Kidney epithelial cell (primary cell): ENCODE measurements at regions not wholly inside any gene's neighbourhood (a gene's known extent, or its start where the extent isn't known, plus 50 kb on each side); places are given as distances from the start of the nearest gene placed in this dataset.
"Not testable (repeated sequence)": the region's sequence is repeated elsewhere in the genome, so short reads cannot be mapped to it uniquely, and the experiment has no call there.

Source experiments
- DNase-seq: peaks from one replicate; pipeline ENCODE4 v3.0.0-alpha.2; 2010; ENCODE audit warnings: low read depth
- H3K27me3 ChIP-seq: 2 replicates; pipeline ENCODE4 v1.6.0; 2011; ENCODE audit warnings: low read length; ENCODE audit not compliant: control insufficient read depth, insufficient read depth
- H3K36me3 ChIP-seq: 2 replicates; pipeline ENCODE4 v1.5.1; 2011; ENCODE audit warnings: low read length; ENCODE audit not compliant: control insufficient read depth, insufficient read depth
- H3K4me3 ChIP-seq: 2 replicates; pipeline ENCODE4 v1.5.1; 2011; ENCODE audit warnings: low read depth, mild to moderate bottlenecking, control low read depth, low read length
- TF ChIP-seq, protein P1 (sequence below): IDR thresholded peaks from 2 replicates; pipeline ENCODE4 v1.5.1; 2011; ENCODE audit warnings: mild to moderate bottlenecking, moderate library complexity, low read length, control low read depth, inconsistent platforms; ENCODE audit not compliant: insufficient read depth, poor library complexity, severe bottlenecking

DNA sequence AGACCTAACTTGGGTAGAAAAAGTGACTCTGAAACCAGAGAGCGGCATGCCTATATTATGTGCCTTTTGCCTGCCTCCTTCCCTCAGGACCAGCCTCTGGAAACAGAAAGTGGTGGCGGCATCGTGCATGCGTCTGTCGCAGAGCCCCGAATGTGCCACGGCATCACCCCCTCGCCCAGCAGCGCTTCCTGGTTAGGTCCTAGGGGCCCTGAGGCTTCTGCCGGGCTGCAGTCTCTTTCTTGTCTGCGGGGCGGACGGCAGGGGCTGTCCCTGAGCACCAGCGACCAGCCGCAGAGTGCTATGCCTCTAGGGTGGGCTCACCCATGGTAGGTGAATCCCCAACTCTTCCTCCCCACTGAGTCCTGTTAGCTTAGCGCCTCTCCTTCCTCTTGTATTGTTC is 68.7 kb downstream of the VSIG4 start:
- no peak for DNase-seq
- TF ChIP-seq, protein P1, sequence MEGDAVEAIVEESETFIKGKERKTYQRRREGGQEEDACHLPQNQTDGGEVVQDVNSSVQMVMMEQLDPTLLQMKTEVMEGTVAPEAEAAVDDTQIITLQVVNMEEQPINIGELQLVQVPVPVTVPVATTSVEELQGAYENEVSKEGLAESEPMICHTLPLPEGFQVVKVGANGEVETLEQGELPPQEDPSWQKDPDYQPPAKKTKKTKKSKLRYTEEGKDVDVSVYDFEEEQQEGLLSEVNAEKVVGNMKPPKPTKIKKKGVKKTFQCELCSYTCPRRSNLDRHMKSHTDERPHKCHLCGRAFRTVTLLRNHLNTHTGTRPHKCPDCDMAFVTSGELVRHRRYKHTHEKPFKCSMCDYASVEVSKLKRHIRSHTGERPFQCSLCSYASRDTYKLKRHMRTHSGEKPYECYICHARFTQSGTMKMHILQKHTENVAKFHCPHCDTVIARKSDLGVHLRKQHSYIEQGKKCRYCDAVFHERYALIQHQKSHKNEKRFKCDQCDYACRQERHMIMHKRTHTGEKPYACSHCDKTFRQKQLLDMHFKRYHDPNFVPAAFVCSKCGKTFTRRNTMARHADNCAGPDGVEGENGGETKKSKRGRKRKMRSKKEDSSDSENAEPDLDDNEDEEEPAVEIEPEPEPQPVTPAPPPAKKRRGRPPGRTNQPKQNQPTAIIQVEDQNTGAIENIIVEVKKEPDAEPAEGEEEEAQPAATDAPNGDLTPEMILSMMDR = no peak
- Histone ChIP-seq H3K27me3 (no peaks in the 10 kb centered on the region), H3K36me3 (no peaks in the 10 kb centered on the region), H3K4me3 (no peak overlapping the region)

DNA sequence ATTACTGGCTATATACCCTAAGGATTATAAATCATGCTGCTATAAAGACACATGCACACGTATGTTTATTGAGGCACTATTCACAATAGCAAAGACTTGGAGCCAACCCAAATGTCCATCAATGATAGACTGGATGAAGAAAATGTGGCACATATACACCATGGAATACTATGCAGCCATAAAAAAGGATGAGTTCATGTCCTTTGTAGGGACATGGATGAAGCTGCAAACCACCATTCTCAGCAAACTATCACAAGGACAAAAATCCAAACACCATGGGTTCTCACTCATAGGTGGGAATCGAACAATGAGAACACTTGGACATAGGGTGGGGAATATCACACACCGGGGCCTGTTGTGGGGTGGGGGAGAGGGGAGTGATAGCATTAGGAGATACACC is 72.7 kb downstream of the VSIG4 start:
- DNase-seq, H3K27me3 ChIP-seq, H3K4me3 ChIP-seq, H3K36me3 ChIP-seq: not testable (repeated sequence)

DNA sequence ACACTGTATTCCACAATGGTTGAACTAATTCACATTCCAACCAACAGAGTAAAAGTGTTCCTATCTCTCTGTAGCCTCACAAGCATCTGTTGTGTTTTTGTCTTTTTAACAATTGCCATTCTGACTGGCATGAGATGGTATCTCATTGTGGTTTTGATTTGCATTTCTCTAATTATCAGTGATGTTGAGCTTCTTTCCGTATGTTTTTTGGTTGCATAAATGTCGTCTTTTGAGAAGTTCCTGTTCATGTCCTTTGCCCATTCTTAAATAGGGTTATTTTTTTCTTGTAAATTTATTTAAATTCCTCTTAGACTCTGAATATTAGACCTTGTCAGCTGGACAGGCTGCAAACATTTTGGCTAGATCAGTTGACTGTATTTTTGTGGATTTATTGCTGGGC is 78.2 kb downstream of the VSIG4 start:
- H3K36me3 ChIP-seq = no peaks in the 10 kb centered on the region
- H3K27me3 ChIP-seq = no peaks in the 10 kb centered on the region
- TF ChIP-seq, protein P1 = no peak
- no peak for DNase-seq
- no peak overlapping the region for H3K4me3 ChIP-seq

DNA sequence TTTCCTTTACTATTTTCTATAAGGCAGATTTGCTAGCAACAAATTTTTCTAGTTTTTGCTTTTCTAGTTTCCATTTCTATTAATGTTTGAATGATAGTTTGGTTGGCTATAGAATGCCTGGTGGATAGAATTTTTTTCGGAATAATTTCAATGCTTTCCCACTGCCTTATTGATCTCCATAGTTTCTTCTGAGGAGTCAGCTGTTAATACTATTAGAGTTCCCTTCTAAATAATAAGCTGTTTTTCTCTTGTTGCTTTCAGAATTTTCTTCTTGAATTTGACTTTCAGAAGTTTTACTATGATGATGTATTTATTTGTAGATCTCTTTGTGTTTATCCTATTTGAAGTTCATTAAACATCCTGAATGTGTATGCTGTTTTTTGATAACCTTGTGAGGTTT is 91.8 kb downstream of the VSIG4 start:
- DNase-seq = no peak
- Histone ChIP-seq H3K36me3 (no peaks in the 10 kb centered on the region), H3K4me3 (no peak overlapping the region), H3K27me3 (no peaks in the 10 kb centered on the region)
- TF ChIP-seq, protein P1 = no peak

DNA sequence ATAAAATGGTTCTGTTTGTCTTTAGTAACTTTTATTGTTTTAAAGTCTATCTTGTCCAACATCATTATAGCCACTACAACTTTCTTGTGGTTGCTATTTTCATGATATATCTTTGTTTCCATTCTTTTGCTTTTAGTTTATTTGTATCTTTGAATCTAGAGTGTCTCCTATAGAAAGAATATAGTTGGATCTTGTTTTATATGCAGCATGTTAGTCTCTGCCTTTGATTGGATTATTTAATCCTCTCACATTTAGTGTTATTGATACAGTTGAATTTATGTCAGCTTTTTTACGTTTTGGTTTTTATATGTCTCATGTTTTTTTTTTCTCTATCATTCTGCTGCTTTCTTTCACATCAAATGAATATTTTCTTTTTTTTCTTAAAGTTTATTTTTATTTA is 98.1 kb downstream of the VSIG4 start:
- Histone ChIP-seq H3K4me3 (no peak overlapping the region), H3K27me3 (no peaks in the 10 kb centered on the region), H3K36me3 (no peaks in the 10 kb centered on the region)
- DNase-seq = no peak
- TF ChIP-seq, protein P1 = no peak

DNA sequence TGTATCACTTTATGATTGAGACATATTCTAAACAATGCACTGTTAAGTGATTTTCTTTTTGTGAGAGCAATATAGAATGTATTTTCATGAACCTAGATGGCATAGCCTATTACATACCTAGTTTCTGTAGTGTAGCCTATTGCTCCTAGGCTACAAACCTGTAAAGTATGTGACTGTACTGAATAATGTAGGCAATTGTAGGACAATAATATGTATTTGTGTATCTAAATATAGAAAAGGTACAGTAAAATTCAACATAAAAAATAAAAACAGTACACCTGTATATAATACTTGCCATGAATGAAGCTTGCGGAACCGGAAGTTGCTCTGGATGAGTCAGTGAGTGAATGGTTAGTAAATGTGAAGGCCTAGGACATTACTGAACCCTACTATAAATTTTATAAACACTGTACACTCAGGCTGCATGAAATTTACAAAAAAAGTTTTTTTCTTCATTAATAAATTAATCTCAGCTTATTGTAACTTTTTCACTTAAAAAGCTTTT is 106.7 kb downstream of the VSIG4 start:
- no peaks in the 10 kb centered on the region for H3K36me3 ChIP-seq
- no peak for DNase-seq
- TF ChIP-seq, protein P1 = no peak
- H3K4me3 ChIP-seq = no peak overlapping the region
- no peaks in the 10 kb centered on the region for H3K27me3 ChIP-seq
